Mammary epithelial cell (primary cell): ENCODE measurements at regions not wholly inside any gene's neighbourhood (a gene's known extent, or its start where the extent isn't known, plus 50 kb on each side); places are given as distances from the start of the nearest gene placed in this dataset.

ENCODE experiments used
- CTCF ChIP-seq, 2 donors: IDR thresholded peaks in 1 of 2; conservative IDR thresholded peaks in 1 of 2; 2 replicates each; pipeline ENCODE4 v1.5.1; 2011 to 2012; ENCODE audit warnings: inconsistent platforms in 2 of 2, low read length in 2 of 2, mild to moderate bottlenecking in 2 of 2, control low read depth in 1 of 2, low read depth in 1 of 2; ENCODE audit not compliant: insufficient read depth in 1 of 2; ENCODE audit errors: extremely low read depth in 1 of 2
- EZH2 ChIP-seq: IDR thresholded peaks from 2 replicates; pipeline ENCODE4 v1.6.1; 2012; ENCODE audit warnings: low read length, inconsistent platforms, borderline replicate concordance

GRCh38 chr7:86445285-86445684 lies 198.4 kb upstream of the GRM3 start:
- no peak for TF ChIP-seq CTCF (conservative IDR thresholded peaks at IDR 0.05 in 1 of 2, IDR thresholded peaks at IDR 0.05 in 1 of 2; ENCODE audit: extremely low read depth in 1 of 2, insufficient read depth in 1 of 2, low read depth in 1 of 2, low read length in 2 of 2)
- no peak for TF ChIP-seq EZH2
